ENCODE measurements at regions not wholly inside any gene's neighbourhood (a gene's known extent, or its start where the extent isn't known, plus 50 kb on each side); places are given as distances from the start of the nearest gene placed in this dataset.

DNA sequence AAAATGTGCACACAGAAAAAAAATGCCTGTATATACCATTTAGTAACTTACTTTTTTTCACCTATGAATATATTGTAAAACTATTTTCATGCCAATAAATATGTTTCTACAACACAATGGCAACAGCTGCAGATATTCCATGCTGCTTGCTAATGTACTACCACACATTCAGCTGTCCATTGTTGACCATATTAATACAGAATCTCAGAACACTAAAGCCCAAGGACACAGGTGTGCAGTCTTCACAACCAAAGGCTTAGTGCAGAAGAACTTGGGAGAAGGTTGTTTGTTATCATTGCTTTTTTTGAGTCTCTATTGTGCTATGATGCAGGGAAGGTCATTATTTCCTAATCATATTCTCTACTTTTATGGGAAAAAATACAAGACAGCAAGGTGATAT lies 79.6 kb downstream of the DIPK2A start:
- no peaks in the 10 kb centered on the region for H3K79me2 ChIP-seq (replicated peaks; ENCODE audit: insufficient read depth)
- H3K4me3 Mint-ChIP-seq, result no peak overlapping the region
- no peak overlapping the region for H3K4me2 ChIP-seq
- no peaks in the 10 kb centered on the region; the same call in none of the 2 replicates for H3K9me2 ChIP-seq (ENCODE audit: insufficient read depth)
- H3K27me3 Mint-ChIP-seq (ENCODE audit: insufficient read depth, low read depth, poor library complexity), result no peaks in the 10 kb centered on the region
- H3K4me1 Mint-ChIP-seq, result peaks cover 2% of the 10 kb centered on the region; the same call in 2 of the 3 replicates
- no peak overlapping the region for H3K27ac ChIP-seq (ENCODE audit: low read depth)
- DNase-seq (ENCODE audit: low spot score) (no peak), ATAC-seq (no peak)
- H3F3A ChIP-seq (replicated peaks; ENCODE audit: low read depth), result no peaks in the 10 kb centered on the region
- H3K9me3 Mint-ChIP-seq, result no peaks in the 10 kb centered on the region
- H3K4me1 ChIP-seq (ENCODE audit: insufficient read depth), result no peaks in the 10 kb centered on the region
- no peaks in the 10 kb centered on the region for H3K36me3 Mint-ChIP-seq (ENCODE audit: low read depth)
- no peaks in the 10 kb centered on the region for H3K36me3 ChIP-seq (ENCODE audit: insufficient read depth)
- TF ChIP-seq, protein P1, sequence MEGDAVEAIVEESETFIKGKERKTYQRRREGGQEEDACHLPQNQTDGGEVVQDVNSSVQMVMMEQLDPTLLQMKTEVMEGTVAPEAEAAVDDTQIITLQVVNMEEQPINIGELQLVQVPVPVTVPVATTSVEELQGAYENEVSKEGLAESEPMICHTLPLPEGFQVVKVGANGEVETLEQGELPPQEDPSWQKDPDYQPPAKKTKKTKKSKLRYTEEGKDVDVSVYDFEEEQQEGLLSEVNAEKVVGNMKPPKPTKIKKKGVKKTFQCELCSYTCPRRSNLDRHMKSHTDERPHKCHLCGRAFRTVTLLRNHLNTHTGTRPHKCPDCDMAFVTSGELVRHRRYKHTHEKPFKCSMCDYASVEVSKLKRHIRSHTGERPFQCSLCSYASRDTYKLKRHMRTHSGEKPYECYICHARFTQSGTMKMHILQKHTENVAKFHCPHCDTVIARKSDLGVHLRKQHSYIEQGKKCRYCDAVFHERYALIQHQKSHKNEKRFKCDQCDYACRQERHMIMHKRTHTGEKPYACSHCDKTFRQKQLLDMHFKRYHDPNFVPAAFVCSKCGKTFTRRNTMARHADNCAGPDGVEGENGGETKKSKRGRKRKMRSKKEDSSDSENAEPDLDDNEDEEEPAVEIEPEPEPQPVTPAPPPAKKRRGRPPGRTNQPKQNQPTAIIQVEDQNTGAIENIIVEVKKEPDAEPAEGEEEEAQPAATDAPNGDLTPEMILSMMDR (conservative IDR thresholded peaks at IDR 0.05; ENCODE audit: low read depth in 2 of 2), result no peak
- TF ChIP-seq, protein P2, sequence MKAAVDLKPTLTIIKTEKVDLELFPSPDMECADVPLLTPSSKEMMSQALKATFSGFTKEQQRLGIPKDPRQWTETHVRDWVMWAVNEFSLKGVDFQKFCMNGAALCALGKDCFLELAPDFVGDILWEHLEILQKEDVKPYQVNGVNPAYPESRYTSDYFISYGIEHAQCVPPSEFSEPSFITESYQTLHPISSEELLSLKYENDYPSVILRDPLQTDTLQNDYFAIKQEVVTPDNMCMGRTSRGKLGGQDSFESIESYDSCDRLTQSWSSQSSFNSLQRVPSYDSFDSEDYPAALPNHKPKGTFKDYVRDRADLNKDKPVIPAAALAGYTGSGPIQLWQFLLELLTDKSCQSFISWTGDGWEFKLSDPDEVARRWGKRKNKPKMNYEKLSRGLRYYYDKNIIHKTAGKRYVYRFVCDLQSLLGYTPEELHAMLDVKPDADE (IDR thresholded peaks at IDR 0.05), result no peak
- TF ChIP-seq CREB1 (CRISPR knock-in tag; IDR thresholded peaks at IDR 0.05; ENCODE audit: low read depth), result no peak
- TF ChIP-seq NANOG (IDR thresholded peaks at IDR 0.05; ENCODE audit: borderline replicate concordance), result no peak
- no peak for TF ChIP-seq EZH2phosphoT487 (IDR thresholded peaks at IDR 0.05; ENCODE audit: unreplicated experiment)
- TF ChIP-seq, protein P3, sequence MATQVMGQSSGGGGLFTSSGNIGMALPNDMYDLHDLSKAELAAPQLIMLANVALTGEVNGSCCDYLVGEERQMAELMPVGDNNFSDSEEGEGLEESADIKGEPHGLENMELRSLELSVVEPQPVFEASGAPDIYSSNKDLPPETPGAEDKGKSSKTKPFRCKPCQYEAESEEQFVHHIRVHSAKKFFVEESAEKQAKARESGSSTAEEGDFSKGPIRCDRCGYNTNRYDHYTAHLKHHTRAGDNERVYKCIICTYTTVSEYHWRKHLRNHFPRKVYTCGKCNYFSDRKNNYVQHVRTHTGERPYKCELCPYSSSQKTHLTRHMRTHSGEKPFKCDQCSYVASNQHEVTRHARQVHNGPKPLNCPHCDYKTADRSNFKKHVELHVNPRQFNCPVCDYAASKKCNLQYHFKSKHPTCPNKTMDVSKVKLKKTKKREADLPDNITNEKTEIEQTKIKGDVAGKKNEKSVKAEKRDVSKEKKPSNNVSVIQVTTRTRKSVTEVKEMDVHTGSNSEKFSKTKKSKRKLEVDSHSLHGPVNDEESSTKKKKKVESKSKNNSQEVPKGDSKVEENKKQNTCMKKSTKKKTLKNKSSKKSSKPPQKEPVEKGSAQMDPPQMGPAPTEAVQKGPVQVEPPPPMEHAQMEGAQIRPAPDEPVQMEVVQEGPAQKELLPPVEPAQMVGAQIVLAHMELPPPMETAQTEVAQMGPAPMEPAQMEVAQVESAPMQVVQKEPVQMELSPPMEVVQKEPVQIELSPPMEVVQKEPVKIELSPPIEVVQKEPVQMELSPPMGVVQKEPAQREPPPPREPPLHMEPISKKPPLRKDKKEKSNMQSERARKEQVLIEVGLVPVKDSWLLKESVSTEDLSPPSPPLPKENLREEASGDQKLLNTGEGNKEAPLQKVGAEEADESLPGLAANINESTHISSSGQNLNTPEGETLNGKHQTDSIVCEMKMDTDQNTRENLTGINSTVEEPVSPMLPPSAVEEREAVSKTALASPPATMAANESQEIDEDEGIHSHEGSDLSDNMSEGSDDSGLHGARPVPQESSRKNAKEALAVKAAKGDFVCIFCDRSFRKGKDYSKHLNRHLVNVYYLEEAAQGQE (IDR thresholded peaks at IDR 0.05; ENCODE audit: unreplicated experiment), result no peak
- no peak for TF ChIP-seq STAT1 (IDR thresholded peaks at IDR 0.05; ENCODE audit: unreplicated experiment)
- no peak for TF ChIP-seq JUNB (IDR thresholded peaks at IDR 0.05; ENCODE audit: unreplicated experiment)
- no peak for TF ChIP-seq EZH2 (IDR thresholded peaks at IDR 0.05; ENCODE audit: low read depth, unreplicated experiment)
- TF ChIP-seq, protein P4, sequence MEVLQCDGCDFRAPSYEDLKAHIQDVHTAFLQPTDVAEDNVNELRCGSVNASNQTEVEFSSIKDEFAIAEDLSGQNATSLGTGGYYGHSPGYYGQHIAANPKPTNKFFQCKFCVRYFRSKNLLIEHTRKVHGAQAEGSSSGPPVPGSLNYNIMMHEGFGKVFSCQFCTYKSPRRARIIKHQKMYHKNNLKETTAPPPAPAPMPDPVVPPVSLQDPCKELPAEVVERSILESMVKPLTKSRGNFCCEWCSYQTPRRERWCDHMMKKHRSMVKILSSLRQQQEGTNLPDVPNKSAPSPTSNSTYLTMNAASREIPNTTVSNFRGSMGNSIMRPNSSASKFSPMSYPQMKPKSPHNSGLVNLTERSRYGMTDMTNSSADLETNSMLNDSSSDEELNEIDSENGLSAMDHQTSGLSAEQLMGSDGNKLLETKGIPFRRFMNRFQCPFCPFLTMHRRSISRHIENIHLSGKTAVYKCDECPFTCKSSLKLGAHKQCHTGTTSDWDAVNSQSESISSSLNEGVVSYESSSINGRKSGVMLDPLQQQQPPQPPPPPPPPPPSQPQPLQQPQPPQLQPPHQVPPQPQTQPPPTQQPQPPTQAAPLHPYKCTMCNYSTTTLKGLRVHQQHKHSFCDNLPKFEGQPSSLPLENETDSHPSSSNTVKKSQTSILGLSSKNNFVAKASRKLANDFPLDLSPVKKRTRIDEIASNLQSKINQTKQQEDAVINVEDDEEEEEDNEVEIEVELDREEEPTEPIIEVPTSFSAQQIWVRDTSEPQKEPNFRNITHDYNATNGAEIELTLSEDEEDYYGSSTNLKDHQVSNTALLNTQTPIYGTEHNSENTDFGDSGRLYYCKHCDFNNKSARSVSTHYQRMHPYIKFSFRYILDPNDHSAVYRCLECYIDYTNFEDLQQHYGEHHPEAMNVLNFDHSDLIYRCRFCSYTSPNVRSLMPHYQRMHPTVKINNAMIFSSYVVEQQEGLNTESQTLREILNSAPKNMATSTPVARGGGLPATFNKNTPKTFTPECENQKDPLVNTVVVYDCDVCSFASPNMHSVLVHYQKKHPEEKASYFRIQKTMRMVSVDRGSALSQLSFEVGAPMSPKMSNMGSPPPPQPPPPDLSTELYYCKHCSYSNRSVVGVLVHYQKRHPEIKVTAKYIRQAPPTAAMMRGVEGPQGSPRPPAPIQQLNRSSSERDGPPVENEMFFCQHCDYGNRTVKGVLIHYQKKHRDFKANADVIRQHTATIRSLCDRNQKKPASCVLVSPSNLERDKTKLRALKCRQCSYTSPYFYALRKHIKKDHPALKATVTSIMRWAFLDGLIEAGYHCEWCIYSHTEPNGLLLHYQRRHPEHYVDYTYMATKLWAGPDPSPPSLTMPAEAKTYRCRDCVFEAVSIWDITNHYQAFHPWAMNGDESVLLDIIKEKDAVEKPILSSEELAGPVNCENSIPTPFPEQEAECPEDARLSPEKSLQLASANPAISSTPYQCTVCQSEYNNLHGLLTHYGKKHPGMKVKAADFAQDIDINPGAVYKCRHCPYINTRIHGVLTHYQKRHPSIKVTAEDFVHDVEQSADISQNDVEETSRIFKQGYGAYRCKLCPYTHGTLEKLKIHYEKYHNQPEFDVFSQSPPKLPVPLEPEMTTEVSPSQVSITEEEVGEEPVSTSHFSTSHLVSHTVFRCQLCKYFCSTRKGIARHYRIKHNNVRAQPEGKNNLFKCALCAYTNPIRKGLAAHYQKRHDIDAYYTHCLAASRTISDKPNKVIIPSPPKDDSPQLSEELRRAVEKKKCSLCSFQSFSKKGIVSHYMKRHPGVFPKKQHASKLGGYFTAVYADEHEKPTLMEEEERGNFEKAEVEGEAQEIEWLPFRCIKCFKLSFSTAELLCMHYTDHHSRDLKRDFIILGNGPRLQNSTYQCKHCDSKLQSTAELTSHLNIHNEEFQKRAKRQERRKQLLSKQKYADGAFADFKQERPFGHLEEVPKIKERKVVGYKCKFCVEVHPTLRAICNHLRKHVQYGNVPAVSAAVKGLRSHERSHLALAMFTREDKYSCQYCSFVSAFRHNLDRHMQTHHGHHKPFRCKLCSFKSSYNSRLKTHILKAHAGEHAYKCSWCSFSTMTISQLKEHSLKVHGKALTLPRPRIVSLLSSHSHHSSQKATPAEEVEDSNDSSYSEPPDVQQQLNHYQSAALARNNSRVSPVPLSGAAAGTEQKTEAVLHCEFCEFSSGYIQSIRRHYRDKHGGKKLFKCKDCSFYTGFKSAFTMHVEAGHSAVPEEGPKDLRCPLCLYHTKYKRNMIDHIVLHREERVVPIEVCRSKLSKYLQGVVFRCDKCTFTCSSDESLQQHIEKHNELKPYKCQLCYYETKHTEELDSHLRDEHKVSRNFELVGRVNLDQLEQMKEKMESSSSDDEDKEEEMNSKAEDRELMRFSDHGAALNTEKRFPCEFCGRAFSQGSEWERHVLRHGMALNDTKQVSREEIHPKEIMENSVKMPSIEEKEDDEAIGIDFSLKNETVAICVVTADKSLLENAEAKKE (CRISPR knock-in tag; IDR thresholded peaks at IDR 0.05), result no peak
- no peak for TF ChIP-seq ZNF331 (CRISPR knock-in tag; IDR thresholded peaks at IDR 0.05; ENCODE audit: low read depth)
- no peak for TF ChIP-seq POLR2AphosphoS5 (IDR thresholded peaks at IDR 0.05; ENCODE audit: low read depth)
- no peak for TF ChIP-seq ZNF114 (CRISPR knock-in tag; IDR thresholded peaks at IDR 0.05)
- H2AFZ ChIP-seq, result no peak overlapping the region
- H3K27me3 ChIP-seq (ENCODE audit: insufficient read depth), result no peaks in the 10 kb centered on the region
- no peak overlapping the region for H3K27ac Mint-ChIP-seq
- H3K4me3 ChIP-seq, result no peak overlapping the region
- H4K20me1 ChIP-seq (replicated peaks; ENCODE audit: insufficient read depth), result no peaks in the 10 kb centered on the region
